Uterus (tissue), 3 donors: ENCODE measurements at regions not wholly inside any gene's neighbourhood (a gene's known extent, or its start where the extent isn't known, plus 50 kb on each side); places are given as distances from the start of the nearest gene placed in this dataset.

Experiments used
- DNase-seq, 2 donors: peaks; one replicate each; pipeline ENCODE4 v3.0.0-alpha.2; 2019 to 2020
- H3K27ac ChIP-seq, 2 donors: fragments of 200-600 bp; sonication (generic); 1 replicate in 1 of 2; 2 replicates in 1 of 2; pipeline ENCODE4 v1.5.1; 2016 to 2018
- H3K27me3 ChIP-seq, 2 donors: fragments of 200-600 bp; sonication (generic); one replicate each; pipeline ENCODE4 v1.5.1; 2018 to 2019; ENCODE audit warnings: control low read depth in 1 of 2
- H3K36me3 ChIP-seq, 2 donors: fragments of 200-600 bp; sonication (generic); one replicate each; pipeline ENCODE4 v1.5.1; 2019; ENCODE audit warnings: control low read depth in 1 of 2
- H3K4me1 ChIP-seq, 2 donors: fragments of 200-600 bp; sonication (generic); one replicate each; pipeline ENCODE4 v1.5.1; 2018 to 2019; ENCODE audit warnings: control low read depth in 1 of 2
- H3K4me3 ChIP-seq, 2 donors: fragments of 200-600 bp; sonication (generic); 1 replicate in 1 of 2; 2 replicates in 1 of 2; pipeline ENCODE4 v1.5.1; 2018 to 2019; ENCODE audit warnings: mild to moderate bottlenecking in 1 of 2
- H3K9me3 ChIP-seq, 2 donors: fragments of 200-600 bp; sonication (generic); one replicate each; pipeline ENCODE4 v1.5.1; 2019; ENCODE audit warnings: control low read depth in 1 of 2
- POLR2A ChIP-seq, 2 donors: fragments of 450-650 bp; IDR thresholded peaks; one replicate each; pipeline ENCODE4 v1.6.1; 2016; ENCODE audit warnings: antibody characterized with exemption in 2 of 2, mild to moderate bottlenecking in 1 of 2, moderate library complexity in 1 of 2
- intact Hi-C: fragments of 100-400 bp; cut with DNase I; formaldehyde crosslinking; loops from one replicate; pipeline ENCODE4 v1.15.1; 2023; ENCODE audit warnings: low total_unique reads
- TF ChIP-seq, protein P1 (sequence below), 4 experiments: fragments of 200-600 bp in 2 of 4; fragments of 450-650 bp in 2 of 4; sonication (generic) in 2 of 4; IDR thresholded peaks; one replicate each; pipeline ENCODE4 v1.5.1; 2016 to 2019; ENCODE audit warnings: antibody characterized with exemption in 4 of 4, mild to moderate bottlenecking in 2 of 4, moderate library complexity in 1 of 4
- donor health status: DM: yes; HTN: yes; CAD: no.

DNA sequence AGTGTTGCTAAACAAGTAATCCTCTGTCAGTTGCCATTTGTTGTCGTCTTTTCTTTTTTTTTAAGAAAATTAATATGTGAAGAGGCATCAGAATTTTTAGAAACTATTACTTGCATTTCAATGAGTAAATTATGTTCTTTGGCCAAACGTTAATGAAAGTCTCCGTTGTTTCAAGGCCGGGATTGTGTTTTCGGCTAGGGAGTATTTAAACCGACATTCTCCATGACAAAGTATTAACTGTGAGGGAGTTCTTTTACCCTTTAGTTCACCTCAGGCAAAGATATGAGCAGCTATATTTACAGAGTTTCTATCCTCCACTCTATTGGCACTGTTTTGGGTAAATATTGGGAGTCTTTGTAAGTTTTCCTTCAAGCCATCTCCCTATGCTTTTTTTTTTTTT is 668.9 kb downstream of the METTL15 start:
- TF ChIP-seq POLR2A (IDR thresholded peaks at IDR 0.05), result no peak
- TF ChIP-seq, protein P1, sequence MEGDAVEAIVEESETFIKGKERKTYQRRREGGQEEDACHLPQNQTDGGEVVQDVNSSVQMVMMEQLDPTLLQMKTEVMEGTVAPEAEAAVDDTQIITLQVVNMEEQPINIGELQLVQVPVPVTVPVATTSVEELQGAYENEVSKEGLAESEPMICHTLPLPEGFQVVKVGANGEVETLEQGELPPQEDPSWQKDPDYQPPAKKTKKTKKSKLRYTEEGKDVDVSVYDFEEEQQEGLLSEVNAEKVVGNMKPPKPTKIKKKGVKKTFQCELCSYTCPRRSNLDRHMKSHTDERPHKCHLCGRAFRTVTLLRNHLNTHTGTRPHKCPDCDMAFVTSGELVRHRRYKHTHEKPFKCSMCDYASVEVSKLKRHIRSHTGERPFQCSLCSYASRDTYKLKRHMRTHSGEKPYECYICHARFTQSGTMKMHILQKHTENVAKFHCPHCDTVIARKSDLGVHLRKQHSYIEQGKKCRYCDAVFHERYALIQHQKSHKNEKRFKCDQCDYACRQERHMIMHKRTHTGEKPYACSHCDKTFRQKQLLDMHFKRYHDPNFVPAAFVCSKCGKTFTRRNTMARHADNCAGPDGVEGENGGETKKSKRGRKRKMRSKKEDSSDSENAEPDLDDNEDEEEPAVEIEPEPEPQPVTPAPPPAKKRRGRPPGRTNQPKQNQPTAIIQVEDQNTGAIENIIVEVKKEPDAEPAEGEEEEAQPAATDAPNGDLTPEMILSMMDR (IDR thresholded peaks at IDR 0.05), result no peak
- Histone ChIP-seq H3K27me3 (no peaks in the 10 kb centered on the region), H3K9me3 (no peaks in the 10 kb centered on the region), H3K36me3 (no peaks in the 10 kb centered on the region), H3K4me1 (no peaks in the 10 kb centered on the region), H3K4me3 (no peak overlapping the region), H3K27ac (no peak overlapping the region)
- DNase-seq, result no peak
- intact Hi-C loops, result no loop called here

DNA sequence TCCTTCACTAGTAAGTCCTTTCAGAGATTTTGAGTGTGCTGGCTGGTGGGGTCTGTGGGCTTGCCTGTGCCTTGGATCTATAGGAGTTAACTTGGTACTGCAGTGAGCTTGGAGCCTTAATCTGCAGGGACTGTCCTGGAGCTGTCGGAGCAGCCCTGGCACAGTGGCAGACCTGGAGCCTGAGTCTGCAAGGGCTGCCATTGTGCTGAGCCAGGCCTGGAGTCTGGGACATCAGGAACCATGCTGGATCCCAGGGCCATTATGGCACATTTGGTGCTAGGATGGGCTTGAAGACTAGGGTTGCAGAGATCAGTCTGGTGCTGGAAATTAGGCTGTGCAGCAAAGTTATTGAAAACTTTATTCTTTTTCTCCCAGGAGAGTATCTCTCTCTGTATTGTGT is 665.4 kb downstream of the METTL15 start:
- TF ChIP-seq, protein P1 (IDR thresholded peaks at IDR 0.05), result no peak
- TF ChIP-seq POLR2A (IDR thresholded peaks at IDR 0.05), result no peak
- Histone ChIP-seq H3K27ac (no peak overlapping the region), H3K27me3 (no peaks in the 10 kb centered on the region), H3K9me3 (no peaks in the 10 kb centered on the region), H3K4me1 (no peaks in the 10 kb centered on the region), H3K4me3 (no peak overlapping the region), H3K36me3 (no peaks in the 10 kb centered on the region)
- intact Hi-C loops, result no loop called here
- no peak for DNase-seq

DNA sequence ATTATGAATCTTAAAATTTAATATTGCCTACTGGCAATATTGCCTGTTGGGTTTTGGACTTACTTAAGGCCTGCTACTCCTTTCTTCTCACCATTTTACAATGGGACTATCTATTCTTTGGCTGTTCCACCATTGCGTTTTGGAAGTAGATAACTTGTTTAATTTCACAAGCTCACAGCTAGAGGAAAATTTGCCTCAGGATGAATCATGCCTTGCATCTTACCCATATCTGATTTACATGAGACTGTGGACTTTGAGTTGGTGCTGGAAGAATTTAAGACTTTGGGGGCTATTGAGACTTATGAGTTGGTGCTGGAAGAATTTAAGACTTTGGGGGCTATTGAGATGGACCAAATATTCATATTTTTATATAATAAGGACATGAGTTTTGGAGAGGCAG is 662.6 kb downstream of the METTL15 start:
- H3K4me3 ChIP-seq, result no peak overlapping the region
- DNase-seq, result no peak
- H3K27me3 ChIP-seq, result no peaks in the 10 kb centered on the region
- H3K27ac ChIP-seq, result no peak overlapping the region
- no peak for TF ChIP-seq POLR2A (IDR thresholded peaks at IDR 0.05)
- TF ChIP-seq, protein P1 (IDR thresholded peaks at IDR 0.05), result no peak
- H3K36me3 ChIP-seq, result no peaks in the 10 kb centered on the region
- H3K9me3 ChIP-seq, result no peaks in the 10 kb centered on the region
- intact Hi-C loops, result no loop called here
- H3K4me1 ChIP-seq, result no peaks in the 10 kb centered on the region

DNA sequence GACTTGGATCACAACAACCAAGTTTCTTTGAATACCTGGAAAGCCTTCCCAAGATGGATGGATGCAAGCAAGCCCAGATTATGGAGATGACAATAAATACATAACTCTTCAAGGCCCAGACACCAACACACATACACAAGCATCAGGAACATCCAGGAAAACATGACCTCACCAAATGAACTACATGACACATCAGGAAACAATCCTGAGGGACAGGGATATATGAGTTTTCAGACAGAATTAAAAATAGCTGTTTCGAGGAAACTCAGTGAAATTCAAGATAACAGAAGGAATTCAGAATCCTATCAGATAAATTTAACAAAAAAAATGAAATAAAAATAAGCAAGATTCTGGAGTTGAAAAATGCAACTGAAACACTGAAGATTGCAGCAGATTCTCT is 659.4 kb downstream of the METTL15 start:
- no peaks in the 10 kb centered on the region for H3K27me3 ChIP-seq
- no peak overlapping the region for H3K4me3 ChIP-seq
- no peaks in the 10 kb centered on the region for H3K9me3 ChIP-seq
- no peaks in the 10 kb centered on the region for H3K4me1 ChIP-seq
- TF ChIP-seq, protein P1 (IDR thresholded peaks at IDR 0.05), result no peak
- TF ChIP-seq POLR2A (IDR thresholded peaks at IDR 0.05), result no peak
- intact Hi-C loops, result no loop called here
- H3K27ac ChIP-seq, result no peak overlapping the region
- H3K36me3 ChIP-seq, result no peaks in the 10 kb centered on the region
- DNase-seq, result no peak

DNA sequence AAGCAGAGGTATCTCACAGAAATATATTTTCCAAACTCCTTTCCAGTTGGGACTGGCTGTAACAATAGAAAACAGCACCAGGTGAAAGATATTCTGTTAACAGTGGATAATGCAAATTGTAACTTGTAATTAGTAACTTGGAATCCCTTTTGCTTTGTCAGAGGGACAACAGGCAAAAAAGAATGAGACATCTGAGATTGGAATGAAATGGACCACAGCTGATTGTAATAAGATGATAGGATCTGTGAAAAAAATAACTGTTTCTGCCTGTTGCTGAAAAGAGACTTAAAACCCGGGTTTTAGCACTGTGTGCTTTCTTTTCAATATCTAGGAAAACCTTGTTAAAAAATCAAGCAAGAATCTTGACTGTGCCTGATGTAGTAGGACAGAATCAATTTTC is 655.7 kb downstream of the METTL15 start:
- no peaks in the 10 kb centered on the region for H3K9me3 ChIP-seq
- H3K36me3 ChIP-seq, result no peaks in the 10 kb centered on the region

More for the DNA sequence above, 655.7 kb downstream of the METTL15 start:
- H3K4me3 ChIP-seq, result no peak overlapping the region
- H3K4me1 ChIP-seq, result no peaks in the 10 kb centered on the region
- DNase-seq, result no peak
- H3K27me3 ChIP-seq, result no peaks in the 10 kb centered on the region
- TF ChIP-seq, protein P1 (IDR thresholded peaks at IDR 0.05), result no peak
- no peak for TF ChIP-seq POLR2A (IDR thresholded peaks at IDR 0.05)
- H3K27ac ChIP-seq, result no peak overlapping the region
- intact Hi-C loops, result no loop called here
